A549 (cell line): ENCODE measurements at regions not wholly inside any gene's neighbourhood (a gene's known extent, or its start where the extent isn't known, plus 50 kb on each side); places are given as distances from the start of the nearest gene placed in this dataset.
A peak's percentile ranks its signal among the peaks of the same experiment; 100 is the strongest.
"Not testable (repeated sequence)": the region's sequence is repeated elsewhere in the genome, so short reads cannot be mapped to it uniquely, and the experiment has no call there.

Source experiments
- ATAC-seq, 2 experiments: fragments of 200-7000 bp in 1 of 2; fragments of >200 bp in 1 of 2; cut with Nextera tagmentation in 1 of 2; cut with Tn5 transposase in 1 of 2; 3 replicates each; pipeline versions ENCODE4 v1.8.0 to v1.9.1; 2018 to 2020; ENCODE audit warnings: mild to moderate bottlenecking in 1 of 2, moderate library complexity in 1 of 2
- CTCF ChIA-PET: fragments of 300-600 bp; sonication (Branson Sonifier 250); formaldehyde crosslinking; extraction: SDS; loops from one replicate; lab custom pipeline; 2021; ENCODE audit warnings: antibody characterized with exemption, inconsistent platforms; lab: Yijun Ruan, JAX
- POLR2A ChIA-PET: fragments of 350-600 bp; formaldehyde crosslinking; extraction: SDS; loops from one replicate; lab custom pipeline; 2021; ENCODE audit warnings: antibody characterized with exemption, inconsistent platforms; lab: Yijun Ruan, JAX
- DNase-seq, 2 experiments: peaks; one replicate each; pipeline versions ENCODE4 v3.0.0 to v3.0.0-alpha.2; 2011 to 2016; ENCODE audit warnings: low read depth in 1 of 2, low spot score in 1 of 2
- FAIRE-seq: peaks from 2 replicates; lab custom pipeline; 2011; peaks lifted over from hg19 to GRCh38; lab: Jason Lieb, UNC
- H3K27ac ChIP-seq, 2 experiments: fragments of >200 bp; sonication (Bioruptor Twin); formaldehyde crosslinking; 3 replicates each; pipeline ENCODE4 v1.5.1; 2016 to 2017
- H3K4me1 ChIP-seq: fragments of >200 bp; sonication (Bioruptor Twin); formaldehyde crosslinking; 3 replicates; pipeline ENCODE4 v1.6.1; 2016
- H3K4me2 ChIP-seq: fragments of >200 bp; sonication (Bioruptor Twin); formaldehyde crosslinking; 3 replicates; pipeline ENCODE4 v1.6.1; 2016
- H3K4me3 ChIP-seq: fragments of >200 bp; sonication (Bioruptor Twin); formaldehyde crosslinking; 3 replicates; pipeline ENCODE4 v1.5.1; 2016
- H3K9me3 ChIP-seq: fragments of >200 bp; sonication (Bioruptor Twin); formaldehyde crosslinking; 3 replicates; pipeline ENCODE4 v1.6.1; 2016
- FOSL2 ChIP-seq, 2 experiments: fragments of 450-650 bp in 1 of 2; fragments of >200 bp in 1 of 2; sonication (Bioruptor Twin) in 1 of 2; formaldehyde crosslinking; IDR thresholded peaks; 2 replicates each; pipeline versions ENCODE4 v1.5.0 to v1.6.1; 2016 to 2020; ENCODE audit warnings: mild to moderate bottlenecking in 1 of 2, moderate library complexity in 1 of 2
- MAFK ChIP-seq: fragments of 450-650 bp; IDR thresholded peaks from 2 replicates; pipeline ENCODE4 v1.6.1; 2014; ENCODE audit not compliant: partially characterized antibody
- NFE2L2 ChIP-seq: fragments of 150-350 bp; conservative IDR thresholded peaks from 2 replicates; pipeline ENCODE4 v1.6.1; 2014; ENCODE audit warnings: low read length
- WGBS: methylation state at CpG from one replicate; pipeline ENCODE4 v1.1.6; 2017; ENCODE audit errors: missing lambda C conversion rate; 5-methylcytosine and 5-hydroxymethylcytosine counted together
- small RNA-seq, 6 experiments: library from RNA; depleted of rRNA; stranded (forward); fragments of <200 nt; gene quantifications; one replicate each; pipeline ENCODE3, GENCODE V24; 2012

- not testable (repeated sequence) for H3K9me3 ChIP-seq; H3K4me3 ChIP-seq; ATAC-seq; FAIRE-seq; TF ChIP-seq FOSL2 (IDR thresholded peaks at IDR 0.05)
- DNase-seq: peak in 1 of 2 experiments; percentile 39
- TF ChIP-seq NFE2L2 (peak; percentile 28; the same call in 1 of the 2 replicates), FOSL2 (CRISPR knock-in tag; IDR thresholded peaks at IDR 0.05) (peak; percentile 41; the same call in 1 of the 2 replicates), MAFK (peak; percentile 44)
- TF ChIP-seq, all 56 proteins: peak for 3; not testable (repeated sequence) for 53
- H3K4me1 ChIP-seq, POLR2A ChIA-PET, CTCF ChIA-PET, H3K27ac ChIP-seq, H3K4me2 ChIP-seq: not testable (repeated sequence)
- WGBS: 58% methylated on average over 4 of the region's 4 CpGs
Observed at GRCh38 chr11:71783191-71783590, 49.8 kb upstream of the DEFB108B start.

Small RNA genes lying in the stretch of these regions (small RNA-seq; reads per million reads assigned to genes)
- gene SNRPCP14: 0 reads per million in 6 experiments
